ENCODE measurements at regions not wholly inside any gene's neighbourhood (a gene's known extent, or its start where the extent isn't known, plus 50 kb on each side); places are given as distances from the start of the nearest gene placed in this dataset.
"Not testable (repeated sequence)": the region's sequence is repeated elsewhere in the genome, so short reads cannot be mapped to it uniquely, and the experiment has no call there.

DNA sequence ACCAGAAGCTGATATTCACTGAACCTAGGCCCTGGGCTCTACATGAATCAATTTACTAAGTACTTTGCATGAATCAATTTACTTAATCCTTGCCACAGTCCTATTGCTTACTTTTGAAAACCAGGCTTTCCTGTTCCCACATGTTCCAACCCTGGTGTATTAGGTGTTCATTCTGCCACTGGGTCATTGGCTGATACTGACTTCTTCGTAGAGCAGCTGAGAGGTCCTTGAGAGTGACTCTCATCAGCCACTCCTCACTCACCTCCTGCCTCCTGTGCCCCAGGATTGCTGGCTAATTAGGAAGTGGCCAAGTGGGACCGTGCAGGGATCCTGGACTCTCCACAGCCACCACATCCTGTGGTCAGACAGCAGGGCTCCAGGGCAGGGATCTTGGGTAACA lies 109.5 kb upstream of the CXorf66 start:
- H3K9me3 ChIP-seq (ENCODE audit: control insufficient read depth, insufficient read depth, low read depth, low read length); H3K36me3 ChIP-seq (ENCODE audit: control insufficient read depth, insufficient read depth, low read length); H3K27me3 ChIP-seq (ENCODE audit: control insufficient read depth, insufficient read depth, low read length); H3K4me1 ChIP-seq (ENCODE audit: control insufficient read depth, insufficient read depth, low read length); H3K4me3 ChIP-seq (ENCODE audit: low read depth, low read length); H3K27ac ChIP-seq (ENCODE audit: low read depth, low read length); H3K9ac ChIP-seq (ENCODE audit: low read length): not testable (repeated sequence)

DNA sequence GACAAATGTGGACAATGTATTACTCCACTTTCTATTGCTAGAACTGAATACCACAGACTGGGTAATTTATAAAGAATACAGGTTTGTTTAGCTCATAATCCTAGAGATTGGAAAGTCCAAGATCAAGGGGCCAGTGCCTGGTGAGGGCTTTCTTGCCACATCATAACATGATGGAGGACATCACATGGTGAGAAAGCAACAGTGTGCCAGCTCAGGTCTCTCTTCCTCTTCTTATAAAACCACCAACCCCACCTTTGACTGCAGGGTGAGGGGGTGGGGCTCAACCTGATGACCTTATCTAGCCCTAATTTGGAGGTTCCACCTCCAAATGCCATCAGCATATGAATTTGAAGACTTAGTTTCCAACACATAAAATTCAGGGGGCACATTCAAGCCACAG lies 105.7 kb upstream of the CXorf66 start:
- Histone ChIP-seq H3K9me3 (ENCODE audit: control insufficient read depth, insufficient read depth, low read depth, low read length) (no peaks in the 10 kb centered on the region), H3K27ac (ENCODE audit: low read depth, low read length) (no peak overlapping the region), H3K4me1 (ENCODE audit: control insufficient read depth, insufficient read depth, low read length) (no peaks in the 10 kb centered on the region), H3K9ac (ENCODE audit: low read length) (no peak overlapping the region), H3K36me3 (ENCODE audit: control insufficient read depth, insufficient read depth, low read length) (no peaks in the 10 kb centered on the region), H3K27me3 (ENCODE audit: control insufficient read depth, insufficient read depth, low read length) (peaks cover under 1% of the 10 kb centered on the region; the same call in 1 of the 2 replicates), H3K4me3 (ENCODE audit: low read depth, low read length) (no peak overlapping the region)

GRCh38 chrX:140065961-140066662 lies 100.8 kb upstream of the CXorf66 start:
- Histone ChIP-seq H3K4me3 (ENCODE audit: low read depth, low read length) (no peak overlapping the region), H3K4me1 (ENCODE audit: control insufficient read depth, insufficient read depth, low read length) (no peaks in the 10 kb centered on the region; the same call in 1 of the 2 replicates), H3K9me3 (ENCODE audit: control insufficient read depth, insufficient read depth, low read depth, low read length) (no peaks in the 10 kb centered on the region), H3K27me3 (ENCODE audit: control insufficient read depth, insufficient read depth, low read length) (peaks cover 5% of the 10 kb centered on the region; the same call in 1 of the 2 replicates), H3K27ac (ENCODE audit: low read depth, low read length) (no peak overlapping the region), H3K9ac (ENCODE audit: low read length) (no peak overlapping the region), H3K36me3 (ENCODE audit: control insufficient read depth, insufficient read depth, low read length) (no peaks in the 10 kb centered on the region)

GRCh38 chrX:140064993-140065392 lies 99.7 kb upstream of the CXorf66 start:
- Histone ChIP-seq H3K4me3 (ENCODE audit: low read depth, low read length) (no peak overlapping the region), H3K9ac (ENCODE audit: low read length) (no peak overlapping the region), H3K27me3 (ENCODE audit: control insufficient read depth, insufficient read depth, low read length) (peaks cover 5% of the 10 kb centered on the region; the same call in 1 of the 2 replicates), H3K36me3 (ENCODE audit: control insufficient read depth, insufficient read depth, low read length) (no peaks in the 10 kb centered on the region), H3K4me1 (ENCODE audit: control insufficient read depth, insufficient read depth, low read length) (no peaks in the 10 kb centered on the region; the same call in 1 of the 2 replicates), H3K9me3 (ENCODE audit: control insufficient read depth, insufficient read depth, low read depth, low read length) (no peaks in the 10 kb centered on the region), H3K27ac (ENCODE audit: low read depth, low read length) (no peak overlapping the region)

DNA sequence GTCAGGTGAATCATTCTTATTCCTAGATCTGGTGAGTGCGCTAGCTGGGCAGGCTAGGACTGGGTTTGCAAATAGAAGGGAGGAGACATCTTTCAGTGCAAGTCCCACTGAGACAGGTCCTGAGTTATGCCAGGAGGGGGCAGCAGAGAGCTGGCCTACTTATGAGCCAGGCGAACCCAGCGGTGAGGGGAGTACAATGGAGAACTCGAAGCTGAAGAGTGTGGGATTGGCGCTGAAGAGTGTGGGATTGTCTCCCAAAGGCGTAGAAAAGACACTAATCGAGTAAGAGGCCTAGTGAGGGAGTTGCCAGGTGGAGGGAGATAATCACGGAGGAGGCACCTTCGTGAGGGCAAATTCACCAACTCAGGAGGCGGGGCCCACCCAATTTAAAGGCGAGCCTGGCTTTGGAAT lies 91.7 kb upstream of the CXorf66 start:
- no peak overlapping the region for H3K9ac ChIP-seq (ENCODE audit: low read length)
- H3K4me3 ChIP-seq (ENCODE audit: low read depth, low read length): no peak overlapping the region
- H3K9me3 ChIP-seq (ENCODE audit: control insufficient read depth, insufficient read depth, low read depth, low read length): no peaks in the 10 kb centered on the region

DNA sequence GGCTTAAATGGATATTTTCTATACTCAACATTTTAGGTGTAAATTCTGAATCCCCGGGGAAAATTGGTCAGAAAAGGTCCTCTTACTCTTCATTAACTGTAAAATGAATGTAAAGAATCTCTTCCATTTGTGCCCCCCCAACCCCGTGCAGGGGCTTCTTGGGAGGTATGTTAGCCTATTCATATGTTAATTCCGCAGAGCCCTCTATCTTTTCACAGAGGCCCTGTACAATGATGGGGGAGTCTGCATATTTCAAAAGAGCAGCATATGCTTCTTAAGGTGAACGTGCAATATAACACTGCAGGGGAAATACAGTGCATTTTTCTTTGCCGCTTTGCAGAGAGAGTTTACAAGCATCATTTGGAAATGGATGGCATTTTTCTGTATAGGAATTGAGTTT lies 88.5 kb upstream of the CXorf66 start:
- Histone ChIP-seq H3K27ac (ENCODE audit: low read depth, low read length) (no peak overlapping the region), H3K4me3 (ENCODE audit: low read depth, low read length) (no peak overlapping the region), H3K9me3 (ENCODE audit: control insufficient read depth, insufficient read depth, low read depth, low read length) (no peaks in the 10 kb centered on the region), H3K9ac (ENCODE audit: low read length) (no peak overlapping the region), H3K36me3 (ENCODE audit: control insufficient read depth, insufficient read depth, low read length) (no peaks in the 10 kb centered on the region), H3K4me1 (ENCODE audit: control insufficient read depth, insufficient read depth, low read length) (peaks cover 32% of the 10 kb centered on the region), H3K27me3 (ENCODE audit: control insufficient read depth, insufficient read depth, low read length) (peaks cover 3% of the 10 kb centered on the region; the same call in 1 of the 2 replicates)

More for the DNA sequence above, 91.7 kb upstream of the CXorf66 start:
- Histone ChIP-seq H3K36me3 (ENCODE audit: control insufficient read depth, insufficient read depth, low read length) (no peaks in the 10 kb centered on the region), H3K27ac (ENCODE audit: low read depth, low read length) (no peak overlapping the region), H3K4me1 (ENCODE audit: control insufficient read depth, insufficient read depth, low read length) (peaks cover 22% of the 10 kb centered on the region), H3K27me3 (ENCODE audit: control insufficient read depth, insufficient read depth, low read length) (peaks cover 3% of the 10 kb centered on the region; the same call in 1 of the 2 replicates)

DNA sequence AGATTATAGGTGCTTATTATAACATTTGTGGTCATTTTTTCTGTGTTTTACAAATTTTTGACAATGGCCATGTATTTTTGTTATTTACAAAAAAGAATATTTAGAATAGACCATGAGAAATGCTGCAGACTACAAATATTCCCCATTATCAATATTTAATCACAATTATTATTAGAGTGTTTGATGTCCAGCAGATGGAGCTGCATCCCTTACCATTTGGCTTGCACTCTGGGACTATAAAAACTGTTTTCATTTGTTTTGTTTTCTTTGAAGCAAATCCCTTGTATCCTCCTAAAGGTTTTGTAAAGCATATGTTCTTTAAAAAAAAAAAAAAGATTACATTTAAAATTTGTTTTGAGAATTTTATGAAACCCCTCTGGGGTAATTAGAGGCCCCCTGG lies 85.6 kb upstream of the CXorf66 start:
- Histone ChIP-seq H3K9me3 (ENCODE audit: control insufficient read depth, insufficient read depth, low read depth, low read length) (no peaks in the 10 kb centered on the region), H3K36me3 (ENCODE audit: control insufficient read depth, insufficient read depth, low read length) (no peaks in the 10 kb centered on the region), H3K4me1 (ENCODE audit: control insufficient read depth, insufficient read depth, low read length) (peaks cover 25% of the 10 kb centered on the region), H3K9ac (ENCODE audit: low read length) (no peak overlapping the region), H3K27ac (ENCODE audit: low read depth, low read length) (no peak overlapping the region), H3K27me3 (ENCODE audit: control insufficient read depth, insufficient read depth, low read length) (peaks cover 3% of the 10 kb centered on the region; the same call in 1 of the 2 replicates), H3K4me3 (ENCODE audit: low read depth, low read length) (no peak overlapping the region)

DNA sequence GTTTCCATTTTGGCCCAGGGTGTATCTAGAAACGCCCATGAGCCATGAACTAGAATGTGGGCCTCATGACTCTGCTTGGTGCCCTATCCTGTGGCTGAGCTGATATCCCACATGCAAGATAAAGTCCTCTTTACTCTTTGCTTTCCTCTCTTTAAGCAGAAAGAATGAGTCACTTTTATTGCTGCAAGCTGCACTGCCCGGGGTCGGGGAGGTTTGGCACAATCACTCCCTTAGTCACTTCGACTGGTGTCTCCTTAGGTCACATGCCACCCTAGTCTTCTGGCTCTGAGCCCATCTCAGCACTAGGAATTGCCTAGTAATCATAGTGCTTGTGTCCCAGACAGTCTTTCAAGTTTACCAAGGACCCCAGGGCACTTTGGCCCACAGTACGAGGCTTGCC lies 75.1 kb upstream of the CXorf66 start:
- Histone ChIP-seq H3K27me3 (ENCODE audit: control insufficient read depth, insufficient read depth, low read length) (no peaks in the 10 kb centered on the region), H3K9me3 (ENCODE audit: control insufficient read depth, insufficient read depth, low read depth, low read length) (no peaks in the 10 kb centered on the region), H3K27ac (ENCODE audit: low read depth, low read length) (no peak overlapping the region), H3K36me3 (ENCODE audit: control insufficient read depth, insufficient read depth, low read length) (no peaks in the 10 kb centered on the region), H3K9ac (ENCODE audit: low read length) (no peak overlapping the region), H3K4me1 (ENCODE audit: control insufficient read depth, insufficient read depth, low read length) (no peaks in the 10 kb centered on the region), H3K4me3 (ENCODE audit: low read depth, low read length) (no peak overlapping the region)

DNA sequence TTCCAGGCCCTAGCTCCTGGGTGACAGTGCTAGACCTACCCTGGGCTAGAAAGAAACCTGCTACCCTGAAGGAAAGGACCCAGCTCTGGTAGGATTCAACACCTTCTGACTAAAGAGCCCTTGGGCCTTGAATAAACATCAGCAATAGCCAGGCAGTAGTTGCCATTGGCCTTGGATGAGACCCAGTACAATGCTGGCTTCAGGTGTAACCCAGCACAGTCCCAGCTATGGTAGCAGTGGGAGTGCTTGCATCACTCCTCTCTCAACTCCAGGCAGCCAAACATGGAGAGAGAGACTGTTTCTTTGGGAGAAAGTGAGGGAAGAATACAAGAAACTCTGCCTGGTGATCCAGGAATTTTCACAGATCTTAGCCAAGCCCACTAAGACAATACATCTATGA lies 73.5 kb upstream of the CXorf66 start:
- Histone ChIP-seq H3K4me3 (ENCODE audit: low read depth, low read length) (no peak overlapping the region), H3K36me3 (ENCODE audit: control insufficient read depth, insufficient read depth, low read length) (no peaks in the 10 kb centered on the region), H3K9ac (ENCODE audit: low read length) (no peak overlapping the region), H3K27me3 (ENCODE audit: control insufficient read depth, insufficient read depth, low read length) (no peaks in the 10 kb centered on the region), H3K9me3 (ENCODE audit: control insufficient read depth, insufficient read depth, low read depth, low read length) (no peaks in the 10 kb centered on the region), H3K4me1 (ENCODE audit: control insufficient read depth, insufficient read depth, low read length) (no peaks in the 10 kb centered on the region), H3K27ac (ENCODE audit: low read depth, low read length) (no peak overlapping the region)

GRCh38 chrX:140034916-140035315 lies 69.6 kb upstream of the CXorf66 start:
- H3K4me1 ChIP-seq (ENCODE audit: control insufficient read depth, insufficient read depth, low read length): no peaks in the 10 kb centered on the region
- H3K9me3 ChIP-seq (ENCODE audit: control insufficient read depth, insufficient read depth, low read depth, low read length): no peaks in the 10 kb centered on the region
- no peaks in the 10 kb centered on the region for H3K36me3 ChIP-seq (ENCODE audit: control insufficient read depth, insufficient read depth, low read length)
- H3K4me3 ChIP-seq (ENCODE audit: low read depth, low read length): no peak overlapping the region
- H3K27ac ChIP-seq (ENCODE audit: low read depth, low read length): no peak overlapping the region
- no peaks in the 10 kb centered on the region for H3K27me3 ChIP-seq (ENCODE audit: control insufficient read depth, insufficient read depth, low read length)
- no peak overlapping the region for H3K9ac ChIP-seq (ENCODE audit: low read length)

DNA sequence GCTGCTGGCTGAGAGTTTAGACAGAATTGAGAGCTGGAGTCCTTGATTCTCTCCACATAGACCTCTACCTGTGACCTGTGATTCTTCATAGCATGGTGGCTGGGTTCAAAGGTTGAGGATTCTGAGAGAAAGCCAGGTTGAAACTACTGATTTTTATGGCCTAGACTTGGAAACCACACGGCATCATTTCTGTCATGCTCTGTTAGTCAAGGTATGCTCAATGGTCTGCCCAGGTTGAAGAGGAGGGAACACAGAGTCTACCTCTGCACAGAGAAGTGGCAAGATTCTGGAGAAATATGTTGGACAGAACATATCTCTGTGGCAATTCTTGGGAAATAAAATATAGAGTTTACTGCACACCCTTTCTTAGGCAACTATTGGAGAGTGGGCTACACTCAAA lies 57.2 kb upstream of the CXorf66 start:
- H3K36me3 ChIP-seq (ENCODE audit: control insufficient read depth, insufficient read depth, low read length): no peaks in the 10 kb centered on the region
- H3K4me1 ChIP-seq (ENCODE audit: control insufficient read depth, insufficient read depth, low read length): no peaks in the 10 kb centered on the region
- H3K27ac ChIP-seq (ENCODE audit: low read depth, low read length): no peak overlapping the region
- H3K9me3 ChIP-seq (ENCODE audit: control insufficient read depth, insufficient read depth, low read depth, low read length): no peaks in the 10 kb centered on the region
- no peak overlapping the region for H3K9ac ChIP-seq (ENCODE audit: low read length)
- no peaks in the 10 kb centered on the region for H3K27me3 ChIP-seq (ENCODE audit: control insufficient read depth, insufficient read depth, low read length)
- H3K4me3 ChIP-seq (ENCODE audit: low read depth, low read length): no peak overlapping the region
